PC-9 (cell line): ENCODE measurements at regions not wholly inside any gene's neighbourhood (a gene's known extent, or its start where the extent isn't known, plus 50 kb on each side); places are given as distances from the start of the nearest gene placed in this dataset. TPM values are rescaled to one million over a fixed set of nuclear protein-coding genes. Genes with fewer than 3 reads are reported as not detected.

Experiments
- BruUV-seq: library from RNA; stranded (reverse); fragments of 400-500 nt; replicated peaks from 2 replicates; lab custom pipeline; 2021; lab: Mats Ljungman, UMichigan
- CTCF ChIA-PET: fragments of 300-600 bp; sonication (Branson Sonifier 250); formaldehyde crosslinking; loops from one replicate; lab custom pipeline; 2022; ENCODE audit warnings: antibody characterized with exemption; lab: Charles Lee
- POLR2A ChIA-PET: fragments of 300-600 bp; sonication (Branson Sonifier 250); formaldehyde crosslinking; loops from one replicate; lab custom pipeline; 2022; ENCODE audit warnings: antibody characterized with exemption; ENCODE audit not compliant: unreplicated experiment; lab: Charles Lee
- DNase-seq, 2 experiments: peaks; one replicate each; pipeline versions ENCODE4 v3.0.0 to v3.0.0-alpha.2; 2015 to 2022; ENCODE audit warnings: mixed read lengths in 1 of 2
- H2AFZ ChIP-seq: fragments of 200-600 bp; sonication (generic); 2 replicates; pipeline ENCODE4 v1.8.1; 2017; ENCODE audit warnings: antibody characterized with exemption
- H3F3A ChIP-seq: fragments of 200-600 bp; sonication (generic); 2 replicates; pipeline ENCODE4 v1.8.1; 2017; ENCODE audit warnings: antibody characterized with exemption, mild to moderate bottlenecking, low read depth; ENCODE audit not compliant: insufficient read depth
- H3K27ac ChIP-seq: fragments of 200-600 bp; sonication (generic); 2 replicates; pipeline ENCODE4 v1.6.1; 2016; ENCODE audit warnings: mixed run types
- H3K27me3 ChIP-seq: fragments of 200-600 bp; sonication (generic); 2 replicates; pipeline ENCODE4 v1.6.1; 2016; ENCODE audit warnings: low read depth, mixed run types; ENCODE audit not compliant: insufficient read depth
- H3K36me3 ChIP-seq: fragments of 200-600 bp; sonication (generic); 2 replicates; pipeline ENCODE4 v1.6.1; 2016; ENCODE audit warnings: low read depth, mixed run types
- H3K4me1 ChIP-seq: fragments of 200-600 bp; sonication (generic); replicated peaks from 2 replicates; pipeline ENCODE4 v1.6.1; 2016; ENCODE audit warnings: mixed run types; ENCODE audit not compliant: insufficient read depth
- H3K4me2 ChIP-seq: fragments of 200-600 bp; sonication (generic); 2 replicates; pipeline ENCODE4 v1.6.1; 2017; ENCODE audit warnings: mixed run types
- H3K4me3 ChIP-seq: fragments of 200-600 bp; sonication (generic); 2 replicates; pipeline ENCODE4 v1.6.1; 2016; ENCODE audit warnings: mixed run types
- H3K79me2 ChIP-seq: fragments of 200-600 bp; sonication (generic); 2 replicates; pipeline ENCODE4 v1.6.1; 2017; ENCODE audit warnings: low read depth, mixed run types
- H3K9me2 ChIP-seq: fragments of 200-600 bp; sonication (generic); 2 replicates; pipeline ENCODE4 v1.8.1; 2017; ENCODE audit warnings: mild to moderate bottlenecking; ENCODE audit not compliant: insufficient read depth
- H3K9me3 ChIP-seq: fragments of 200-600 bp; sonication (generic); 2 replicates; pipeline ENCODE4 v1.8.1; 2016; ENCODE audit warnings: low read depth; ENCODE audit not compliant: insufficient read depth
- H4K20me1 ChIP-seq: fragments of 200-600 bp; sonication (generic); 2 replicates; pipeline ENCODE4 v1.8.1; 2017; ENCODE audit not compliant: insufficient read depth
- EZH2 ChIP-seq: fragments of 200-600 bp; sonication (generic); IDR thresholded peaks from 2 replicates; pipeline ENCODE4 v1.8.0; 2017; ENCODE audit warnings: antibody characterized with exemption, low read depth
- intact Hi-C: fragments of 100-400 bp; cut with micrococcal nuclease; formaldehyde crosslinking; loops from one replicate; pipeline ENCODE4 v1.10.0; 2022; ENCODE audit not compliant: unreplicated experiment
- microRNA-seq: library from miRNA; unstranded; fragments of <30 nt; microRNA quantifications from one replicate; pipeline ENCODE4 v1.2.0, GENCODE V29; 2021; ENCODE audit warnings: borderline number of aligned reads, borderline replicate concordance
- TF ChIP-seq, protein P1 (sequence below): fragments of 200-600 bp; sonication (generic); conservative IDR thresholded peaks from 2 replicates; pipeline ENCODE4 v1.6.1; 2017; ENCODE audit warnings: mixed run types, antibody characterized with exemption, mild to moderate bottlenecking, moderate library complexity

DNA sequence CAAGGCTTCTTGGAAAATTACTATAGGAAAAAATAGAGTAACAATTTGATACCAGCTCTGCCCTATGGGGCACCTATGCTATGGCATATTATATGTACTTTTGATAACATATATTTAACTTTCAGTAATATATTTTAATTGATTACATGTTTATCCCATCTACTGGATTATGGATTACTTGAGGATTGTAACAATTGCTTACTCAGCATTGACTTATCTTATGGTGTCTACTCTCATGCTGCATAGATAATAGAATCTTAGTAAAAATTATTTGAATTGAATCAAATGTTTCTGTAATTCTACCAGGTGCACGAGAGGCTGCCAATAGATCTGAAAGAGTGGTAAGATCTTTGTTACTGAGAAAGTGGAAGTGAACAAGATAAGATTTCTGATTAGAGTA lies 57.8 kb upstream of the CALCR start:
- no peaks in the 10 kb centered on the region for H4K20me1 ChIP-seq
- H3K9me2 ChIP-seq: no peaks in the 10 kb centered on the region
- no peak overlapping the region for H3K4me3 ChIP-seq
- ChIA-PET POLR2A (interaction anchor here (0.5 to 0.7 kb wide), 2 partner anchors 103 to 175 kb away, joined by 4 to 5 read pairs; no protein-coding TSS in a partner anchor), CTCF (no interaction called here)
- no TSS peak for BruUV-seq
- intact Hi-C loops: no loop called here
- H3K36me3 ChIP-seq: no peaks in the 10 kb centered on the region
- H3K4me1 ChIP-seq: no peaks in the 10 kb centered on the region
- H3K27ac ChIP-seq: no peak overlapping the region
- H3K79me2 ChIP-seq: no peaks in the 10 kb centered on the region
- TF ChIP-seq, protein P1, sequence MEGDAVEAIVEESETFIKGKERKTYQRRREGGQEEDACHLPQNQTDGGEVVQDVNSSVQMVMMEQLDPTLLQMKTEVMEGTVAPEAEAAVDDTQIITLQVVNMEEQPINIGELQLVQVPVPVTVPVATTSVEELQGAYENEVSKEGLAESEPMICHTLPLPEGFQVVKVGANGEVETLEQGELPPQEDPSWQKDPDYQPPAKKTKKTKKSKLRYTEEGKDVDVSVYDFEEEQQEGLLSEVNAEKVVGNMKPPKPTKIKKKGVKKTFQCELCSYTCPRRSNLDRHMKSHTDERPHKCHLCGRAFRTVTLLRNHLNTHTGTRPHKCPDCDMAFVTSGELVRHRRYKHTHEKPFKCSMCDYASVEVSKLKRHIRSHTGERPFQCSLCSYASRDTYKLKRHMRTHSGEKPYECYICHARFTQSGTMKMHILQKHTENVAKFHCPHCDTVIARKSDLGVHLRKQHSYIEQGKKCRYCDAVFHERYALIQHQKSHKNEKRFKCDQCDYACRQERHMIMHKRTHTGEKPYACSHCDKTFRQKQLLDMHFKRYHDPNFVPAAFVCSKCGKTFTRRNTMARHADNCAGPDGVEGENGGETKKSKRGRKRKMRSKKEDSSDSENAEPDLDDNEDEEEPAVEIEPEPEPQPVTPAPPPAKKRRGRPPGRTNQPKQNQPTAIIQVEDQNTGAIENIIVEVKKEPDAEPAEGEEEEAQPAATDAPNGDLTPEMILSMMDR: no peak
- TF ChIP-seq EZH2: no peak
- DNase-seq: no peak
- no peaks in the 10 kb centered on the region for H3K9me3 ChIP-seq
- H3F3A ChIP-seq: no peaks in the 10 kb centered on the region
- H3K4me2 ChIP-seq: no peak overlapping the region
- no peaks in the 10 kb centered on the region for H3K27me3 ChIP-seq
- H2AFZ ChIP-seq: no peak overlapping the region

DNA sequence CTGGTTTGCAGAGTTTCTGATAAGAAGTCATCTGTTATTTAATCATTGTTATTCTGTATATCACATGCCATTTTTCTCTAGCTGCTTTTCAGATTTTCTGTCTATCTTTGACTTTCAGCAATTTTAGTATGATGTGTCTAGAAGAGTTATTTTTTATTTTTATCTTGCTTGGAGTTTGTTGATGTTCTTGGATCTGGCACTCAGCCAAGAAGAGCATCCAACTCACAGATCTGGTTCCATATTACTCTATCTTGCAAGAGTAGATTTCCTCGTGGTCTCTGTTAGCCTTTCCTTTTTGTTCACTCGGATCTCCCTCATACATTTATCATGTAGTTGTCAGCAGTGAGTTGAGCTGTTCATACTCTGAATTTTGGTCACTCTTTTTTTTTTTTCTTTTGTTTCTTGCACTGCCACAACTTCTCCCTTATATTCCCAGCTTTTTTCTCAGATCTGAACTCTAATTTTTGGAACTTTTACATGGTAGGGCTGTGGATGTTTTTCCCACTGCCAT lies 54.8 kb upstream of the CALCR start:
- no peaks in the 10 kb centered on the region for H3K27me3 ChIP-seq
- H3K4me2 ChIP-seq: no peak overlapping the region
- H3K36me3 ChIP-seq: no peaks in the 10 kb centered on the region
- no peaks in the 10 kb centered on the region for H3K9me2 ChIP-seq
- POLR2A ChIA-PET: no interaction called here
- no TSS peak for BruUV-seq
- H3K4me1 ChIP-seq: no peaks in the 10 kb centered on the region
- no peaks in the 10 kb centered on the region for H3K79me2 ChIP-seq
- intact Hi-C loops: no loop called here
- no peak for TF ChIP-seq EZH2
- TF ChIP-seq, protein P1: no peak
- no peak overlapping the region for H3K27ac ChIP-seq
- H3F3A ChIP-seq: no peaks in the 10 kb centered on the region
- H2AFZ ChIP-seq: no peak overlapping the region
- H3K9me3 ChIP-seq: no peaks in the 10 kb centered on the region
- no peaks in the 10 kb centered on the region for H4K20me1 ChIP-seq
- CTCF ChIA-PET: no interaction called here
- DNase-seq: no peak
- no peak overlapping the region for H3K4me3 ChIP-seq

DNA sequence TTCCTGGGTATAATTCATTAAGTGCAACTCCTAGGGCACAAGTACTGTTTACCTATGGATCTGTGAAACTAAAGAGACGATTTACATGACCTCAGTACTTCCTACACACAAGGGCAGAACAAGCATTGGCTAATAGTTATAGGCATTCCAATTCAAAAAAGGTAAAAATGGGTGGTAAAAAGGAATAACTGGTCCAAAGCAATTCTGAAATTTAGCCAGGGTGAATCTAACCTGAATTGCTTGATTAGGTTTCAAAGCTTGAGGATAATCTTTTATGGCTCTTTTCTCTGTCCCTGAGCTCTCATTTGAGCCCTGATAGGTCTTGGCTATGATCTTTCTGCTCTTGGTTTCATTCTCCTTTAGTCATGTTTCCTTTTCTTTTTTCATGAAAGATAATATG lies 52.3 kb upstream of the CALCR start:
- CTCF ChIA-PET: interaction anchor here (0.7 kb wide), 1 partner anchor 53 kb away, joined by 3 read pairs; no protein-coding TSS in a partner anchor
- H3K9me2 ChIP-seq: no peaks in the 10 kb centered on the region

More for the DNA sequence above, 52.3 kb upstream of the CALCR start:
- intact Hi-C loops: no loop called here
- no peaks in the 10 kb centered on the region for H3K4me1 ChIP-seq
- no peaks in the 10 kb centered on the region for H3K9me3 ChIP-seq
- DNase-seq: no peak
- no peaks in the 10 kb centered on the region for H4K20me1 ChIP-seq
- no peaks in the 10 kb centered on the region for H3F3A ChIP-seq
- BruUV-seq: no TSS peak
- H3K27me3 ChIP-seq: no peaks in the 10 kb centered on the region
- POLR2A ChIA-PET: no interaction called here
- TF ChIP-seq EZH2: no peak
- TF ChIP-seq, protein P1: no peak
- H2AFZ ChIP-seq: no peak overlapping the region
- no peak overlapping the region for H3K4me3 ChIP-seq
- H3K79me2 ChIP-seq: no peaks in the 10 kb centered on the region
- H3K27ac ChIP-seq: no peak overlapping the region
- H3K36me3 ChIP-seq: no peaks in the 10 kb centered on the region
- no peak overlapping the region for H3K4me2 ChIP-seq

Small RNAs in the stretch of these regions (microRNA-seq; reads per million reads assigned to microRNA genes)
- not detected for gene MIR4652
